NCI-H2196 treated with DMSO at 0.1 percent for 48 hours (cell line): ENCODE measurements at regions not wholly inside any gene's neighbourhood (a gene's known extent, or its start where the extent isn't known, plus 50 kb on each side); places are given as distances from the start of the nearest gene placed in this dataset.
"Not testable (repeated sequence)": the region's sequence is repeated elsewhere in the genome, so short reads cannot be mapped to it uniquely, and the experiment has no call there.

Source experiments
- DNase-seq: peaks from one replicate; lab custom pipeline; 2025; ENCODE audit not compliant: unreplicated experiment; lab: John Stamatoyannopoulos, UW

GRCh38 chr11:42925916-42926315 lies 385.9 kb upstream of the API5 start:
- DNase-seq = no peak

DNA sequence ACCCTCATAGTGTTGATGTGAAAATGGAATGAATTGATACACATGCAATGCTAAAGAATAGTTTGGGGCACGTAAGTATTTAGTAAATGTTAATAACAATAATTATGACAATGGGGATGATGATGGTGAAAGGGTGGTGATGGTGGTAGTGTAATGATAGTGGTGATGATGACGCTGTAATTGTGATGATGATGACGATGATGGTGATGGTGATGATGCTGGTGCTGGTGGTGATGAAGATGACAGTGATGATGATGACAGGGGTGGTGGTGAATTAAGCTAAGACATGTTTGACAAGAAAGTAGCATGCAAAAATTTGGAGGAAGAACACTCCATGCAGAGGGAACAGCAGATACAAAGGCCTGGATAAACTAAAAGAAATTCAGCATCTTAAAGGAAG lies 364.4 kb upstream of the API5 start:
- no peak for DNase-seq

DNA sequence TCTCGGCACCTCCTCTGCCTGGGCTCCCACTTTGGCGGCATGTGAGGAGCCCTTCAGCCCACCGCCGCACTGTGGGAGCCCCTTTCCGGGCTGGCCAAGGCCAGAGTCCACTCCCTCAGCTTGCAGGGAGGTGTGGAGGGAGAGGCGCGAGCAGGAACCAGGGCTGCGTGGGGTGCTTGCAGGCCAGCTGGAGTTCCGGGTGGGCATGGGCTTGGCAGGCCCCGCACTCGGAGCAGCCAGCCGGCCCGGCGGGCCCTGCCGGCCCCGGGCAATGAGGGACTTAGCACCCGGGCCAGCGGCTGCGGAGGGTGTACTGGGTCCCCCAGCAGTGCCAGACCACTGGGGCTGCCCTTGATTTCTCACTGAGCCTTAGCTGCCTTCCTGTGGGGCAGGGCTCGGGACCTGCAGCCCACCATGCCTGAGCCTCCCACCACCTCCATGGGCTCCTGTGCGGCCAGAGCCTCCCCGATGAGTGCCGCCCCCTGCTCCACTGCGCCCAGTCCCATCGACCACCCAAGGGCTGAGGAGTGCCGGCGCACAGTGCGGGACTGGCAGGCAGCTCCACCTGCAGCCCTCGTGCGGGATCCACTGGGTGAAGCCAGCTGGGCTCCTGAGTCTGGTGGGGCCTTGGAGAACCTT lies 361.9 kb upstream of the API5 start:
- DNase-seq = not testable (repeated sequence)

DNA sequence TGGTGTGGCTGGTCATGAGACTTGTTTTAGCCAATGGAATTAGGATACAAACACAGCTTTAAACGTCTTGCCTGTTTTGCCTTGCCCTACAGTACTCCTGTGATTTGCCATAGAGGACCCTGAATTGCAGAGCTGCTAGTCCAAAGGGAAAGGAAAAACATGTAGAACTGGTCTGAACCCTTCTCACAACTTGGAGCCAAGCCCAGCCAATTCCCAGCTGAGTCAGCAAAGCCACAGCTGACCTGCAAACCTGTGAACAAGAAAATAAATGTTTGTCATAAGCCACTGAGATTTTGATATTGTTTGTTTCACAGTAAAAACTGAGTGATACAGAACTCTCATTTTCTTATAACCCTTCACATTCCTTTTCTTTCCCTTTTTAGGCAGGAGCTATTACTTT lies 360.5 kb upstream of the API5 start:
- DNase-seq = no peak

- no peak for DNase-seq
Observed at GRCh38 chr11:42957831-42958230, 354.0 kb upstream of the API5 start.

- DNase-seq = no peak
Observed at GRCh38 chr11:42958635-42959034, 353.2 kb upstream of the API5 start.

GRCh38 chr11:42960521-42961088 lies 351.2 kb upstream of the API5 start:
- no peak for DNase-seq

- DNase-seq = no peak
Observed at GRCh38 chr11:42967653-42968052, 344.1 kb upstream of the API5 start.

GRCh38 chr11:42972741-42973140 lies 339.1 kb upstream of the API5 start:
- no peak for DNase-seq

GRCh38 chr11:42974510-42975179 lies 337.2 kb upstream of the API5 start:
- DNase-seq = no peak

GRCh38 chr11:42975180-42975529 lies 336.6 kb upstream of the API5 start:
- no peak for DNase-seq

GRCh38 chr11:42976636-42977217 lies 335.1 kb upstream of the API5 start:
- no peak for DNase-seq

DNA sequence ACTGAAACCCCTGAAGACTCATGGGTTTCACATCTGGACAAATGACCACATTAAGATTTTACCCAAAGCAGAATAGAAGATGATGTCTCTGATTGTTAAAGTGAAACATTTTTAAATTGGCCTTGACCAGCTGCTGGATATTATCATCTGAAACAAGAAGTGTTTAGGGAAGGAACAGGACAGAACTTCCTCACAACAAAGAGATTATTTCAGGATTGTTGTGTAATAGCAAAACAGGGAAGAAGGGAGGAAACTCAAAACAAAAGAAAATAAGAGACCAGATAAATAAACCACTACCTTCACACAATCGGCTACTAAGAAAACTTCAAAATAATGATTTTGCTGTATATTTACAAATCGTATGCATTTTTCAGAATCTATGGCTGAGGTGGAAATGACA lies 319.2 kb upstream of the API5 start:
- DNase-seq = no peak

DNA sequence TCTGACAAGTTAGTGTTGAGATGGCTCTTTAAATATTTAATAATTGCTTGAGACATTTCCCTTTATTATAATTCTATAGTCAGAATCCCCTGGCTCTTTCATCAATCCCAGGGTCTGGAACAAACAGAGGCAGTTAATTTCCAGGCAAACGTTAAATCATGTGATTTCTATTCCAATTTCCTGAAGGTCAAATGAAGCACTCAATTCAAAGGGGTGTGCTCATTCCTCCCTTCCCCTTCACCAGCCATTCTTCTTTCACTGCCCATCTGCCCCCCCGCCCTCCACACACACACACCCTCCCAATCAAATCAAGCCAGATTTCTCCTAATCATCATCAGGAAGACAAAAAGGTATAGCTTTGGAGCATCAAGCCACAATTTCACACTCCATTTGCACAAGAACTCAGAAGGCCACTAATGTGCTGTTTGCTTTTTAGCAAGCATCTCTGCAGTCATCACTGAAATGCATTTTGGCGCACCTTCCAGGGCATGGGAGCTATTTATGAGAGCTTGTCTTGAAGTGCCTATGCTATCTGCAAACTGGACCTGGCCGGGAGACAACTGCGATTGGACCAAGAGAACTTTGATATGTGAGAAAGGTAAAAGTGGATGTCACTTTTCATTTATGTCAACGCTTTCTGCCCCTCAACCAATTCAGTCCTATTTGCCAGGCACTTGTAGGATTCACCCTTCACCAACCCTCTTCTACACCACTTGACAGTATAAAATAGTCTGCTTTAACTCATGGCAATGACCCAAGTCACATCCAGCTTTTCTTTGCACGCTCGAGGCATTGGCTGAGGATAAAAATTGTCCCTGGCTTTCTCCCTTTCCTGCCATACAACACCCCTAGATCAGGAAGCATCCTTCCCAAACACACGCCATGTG lies 315.1 kb upstream of the API5 start:
- no peak for DNase-seq

DNA sequence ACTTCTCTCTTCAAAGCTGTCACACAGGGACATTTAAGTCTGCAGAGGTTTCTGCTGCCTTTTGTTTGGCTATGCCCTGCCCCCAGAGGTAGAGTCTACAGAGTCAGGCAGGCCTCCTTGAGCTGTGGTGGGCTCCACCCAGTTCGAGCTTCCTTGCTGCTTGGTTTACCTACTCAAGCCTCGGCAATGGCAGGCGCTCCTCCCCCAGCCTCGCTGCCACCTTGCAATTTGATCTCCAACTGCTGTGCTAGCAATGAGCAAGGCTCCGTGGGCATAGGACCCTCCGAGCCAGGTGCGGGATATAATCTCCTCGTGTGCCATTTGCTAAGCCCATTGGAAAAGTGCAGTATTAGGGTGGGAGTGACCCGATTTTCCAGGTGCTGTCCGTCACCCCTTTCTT lies 306.9 kb upstream of the API5 start:
- DNase-seq = not testable (repeated sequence)

- no peak for DNase-seq
Observed at GRCh38 chr11:43010042-43010441, 301.8 kb upstream of the API5 start.

- DNase-seq = no peak
Observed at GRCh38 chr11:43012606-43013005, 299.2 kb upstream of the API5 start.

DNA sequence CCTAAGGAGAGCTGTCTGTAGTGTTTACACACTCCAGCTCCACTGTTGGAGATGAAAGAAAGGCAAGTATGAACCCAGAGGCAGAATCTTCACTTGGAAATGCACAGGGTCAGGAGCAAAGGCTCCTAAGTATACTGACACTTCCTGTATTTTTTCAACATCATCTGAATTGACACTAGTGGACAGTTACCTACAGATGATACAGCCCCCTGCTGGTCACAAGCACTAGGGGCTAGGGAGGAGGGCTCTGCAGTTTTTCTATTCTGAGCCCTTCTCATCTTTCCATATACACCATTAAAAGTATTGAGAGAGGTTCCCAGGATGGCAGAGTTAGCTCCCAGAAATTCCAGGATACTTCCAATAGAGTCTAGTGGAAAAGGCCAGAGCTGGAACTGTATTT lies 290.3 kb upstream of the API5 start:
- no peak for DNase-seq

- DNase-seq = no peak
Observed at GRCh38 chr11:43034341-43034740, 277.5 kb upstream of the API5 start.

DNA sequence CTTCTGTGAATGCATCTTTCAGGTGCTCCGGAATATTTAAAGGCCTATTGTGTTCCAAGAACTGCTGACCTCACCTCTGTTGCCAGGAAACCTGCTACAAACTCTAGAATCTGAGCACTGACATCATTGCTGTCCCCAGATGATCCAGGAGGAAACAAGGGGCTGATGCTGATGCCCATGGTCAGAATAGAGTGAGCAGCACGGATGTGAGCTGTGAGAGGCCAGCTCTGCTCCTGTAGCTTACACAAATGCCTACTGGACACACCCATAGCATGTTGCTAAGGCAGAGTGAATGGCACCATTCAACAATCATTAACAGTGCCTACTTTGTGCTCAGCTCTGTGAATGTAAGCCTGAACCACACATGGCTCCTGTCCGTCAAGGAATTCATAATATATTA lies 276.7 kb upstream of the API5 start:
- no peak for DNase-seq

GRCh38 chr11:43053638-43054412 lies 258.0 kb upstream of the API5 start:
- no peak for DNase-seq
